Endometrium (tissue), 2 donors: ENCODE measurements at regions not wholly inside any gene's neighbourhood (a gene's known extent, or its start where the extent isn't known, plus 50 kb on each side); places are given as distances from the start of the nearest gene placed in this dataset.

Experiments used
- FAIRE-seq: peaks from 2 replicates; lab custom pipeline; 2012; peaks lifted over from hg19 to GRCh38; lab: Jason Lieb, UNC
- donor health status: control.
- donor health status: control.

GRCh38 chr17:54718286-54718685 is 182.4 kb upstream of the TOM1L1 start:
- FAIRE-seq, result no peak

GRCh38 chr17:54727624-54728023 is 173.0 kb upstream of the TOM1L1 start:
- FAIRE-seq, result no peak

GRCh38 chr17:54736573-54736972 is 164.1 kb upstream of the TOM1L1 start:
- FAIRE-seq, result no peak

GRCh38 chr17:54738496-54738895 is 162.2 kb upstream of the TOM1L1 start:
- no peak for FAIRE-seq

GRCh38 chr17:54744750-54745149 is 155.9 kb upstream of the TOM1L1 start:
- no peak for FAIRE-seq

- no peak for FAIRE-seq
Measured at GRCh38 chr17:54745239-54745638, 155.4 kb upstream of the TOM1L1 start.

GRCh38 chr17:54745862-54746261 is 154.8 kb upstream of the TOM1L1 start:
- FAIRE-seq, result no peak

GRCh38 chr17:54749157-54749556 is 151.5 kb upstream of the TOM1L1 start:
- FAIRE-seq, result no peak

GRCh38 chr17:54754560-54754959 is 146.1 kb upstream of the TOM1L1 start:
- FAIRE-seq, result no peak

- no peak for FAIRE-seq
Measured at GRCh38 chr17:54760836-54761235, 139.8 kb upstream of the TOM1L1 start.

- no peak for FAIRE-seq
Measured at GRCh38 chr17:54770836-54771235, 129.8 kb upstream of the TOM1L1 start.

GRCh38 chr17:54771409-54771915 is 129.2 kb upstream of the TOM1L1 start:
- no peak for FAIRE-seq

GRCh38 chr17:54780238-54780637 is 120.4 kb upstream of the TOM1L1 start:
- FAIRE-seq, result no peak

- FAIRE-seq, result no peak
Measured at GRCh38 chr17:54781389-54781788, 119.3 kb upstream of the TOM1L1 start.

GRCh38 chr17:54784305-54784704 is 116.3 kb upstream of the TOM1L1 start:
- no peak for FAIRE-seq

- FAIRE-seq, result no peak
Measured at GRCh38 chr17:54785643-54786268, 114.9 kb upstream of the TOM1L1 start.

- no peak for FAIRE-seq
Measured at GRCh38 chr17:54789101-54789880, 111.4 kb upstream of the TOM1L1 start.

GRCh38 chr17:54793271-54793670 is 107.4 kb upstream of the TOM1L1 start:
- FAIRE-seq, result no peak

GRCh38 chr17:54795046-54795445 is 105.6 kb upstream of the TOM1L1 start:
- no peak for FAIRE-seq

GRCh38 chr17:54807331-54807730 is 93.3 kb upstream of the TOM1L1 start:
- no peak for FAIRE-seq

- no peak for FAIRE-seq
Measured at GRCh38 chr17:54813896-54814295, 86.8 kb upstream of the TOM1L1 start.

GRCh38 chr17:54814371-54814770 is 86.3 kb upstream of the TOM1L1 start:
- FAIRE-seq, result no peak

- no peak for FAIRE-seq
Measured at GRCh38 chr17:54834086-54834485, 66.6 kb upstream of the TOM1L1 start.

- FAIRE-seq, result no peak
Measured at GRCh38 chr17:54835015-54835414, 65.6 kb upstream of the TOM1L1 start.
